Sigmoid colon (tissue), 4 donors: ENCODE measurements at regions not wholly inside any gene's neighbourhood (a gene's known extent, or its start where the extent isn't known, plus 50 kb on each side); places are given as distances from the start of the nearest gene placed in this dataset.

Experiments
- CTCF ChIP-seq, 4 experiments: fragments of 450-650 bp in 3 of 4; fragments of 200-600 bp in 1 of 4; IDR thresholded peaks; one replicate each; pipeline ENCODE4 v1.5.1; 2016 to 2019; ENCODE audit warnings: antibody characterized with exemption in 4 of 4, mild to moderate bottlenecking in 3 of 4, moderate library complexity in 2 of 4
- EP300 ChIP-seq, 4 donors: sonication (generic); formaldehyde crosslinking; IDR thresholded peaks; one replicate each; pipeline ENCODE4 v1.6.1; 2017; ENCODE audit warnings: antibody characterized with exemption in 4 of 4
- POLR2AphosphoS5 ChIP-seq, 4 donors: sonication (generic); formaldehyde crosslinking; IDR thresholded peaks; one replicate each; pipeline ENCODE4 v1.6.1; 2017; ENCODE audit warnings: antibody characterized with exemption in 4 of 4

GRCh38 chr16:86902656-86903001 is 324.3 kb downstream of the FOXL1 start:
- TF ChIP-seq CTCF (IDR thresholded peaks at IDR 0.05) (no peak), POLR2AphosphoS5 (IDR thresholded peaks at IDR 0.05) (no peak), EP300 (IDR thresholded peaks at IDR 0.05) (no peak)
